Activated T-cell treated with anti-CD3 and anti-CD28 coated beads, Interleukin-2, amount 50 U/mL, for 1 hour (primary cell): ENCODE measurements at regions not wholly inside any gene's neighbourhood (a gene's known extent, or its start where the extent isn't known, plus 50 kb on each side); places are given as distances from the start of the nearest gene placed in this dataset.

ENCODE experiments used
- DNase-seq: peaks from one replicate; pipeline ENCODE4 v3.0.0-alpha.2; 2020

DNA sequence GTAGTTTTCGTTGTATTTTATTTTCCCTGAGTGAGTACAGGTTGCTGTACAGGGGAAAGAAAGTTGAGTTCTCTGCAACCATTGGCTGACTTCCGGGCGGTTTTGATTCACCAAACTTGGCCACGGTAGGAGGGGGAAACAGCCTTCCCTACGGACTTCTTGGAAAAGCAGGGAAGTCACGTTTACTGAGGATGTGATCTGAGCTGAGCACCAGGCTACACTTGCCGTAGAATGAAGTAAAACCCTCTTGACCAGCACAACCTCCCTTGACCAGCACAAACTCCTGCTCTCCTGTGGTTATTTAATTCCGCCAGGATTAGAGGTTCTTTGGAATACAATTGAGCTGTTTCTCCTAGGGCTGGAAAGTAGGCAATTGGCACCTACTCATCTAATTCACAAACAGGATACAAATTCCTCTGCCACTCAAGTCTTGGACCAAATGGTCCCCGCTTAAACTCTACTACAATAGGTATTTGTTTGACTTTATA is 242.0 kb upstream of the RBFOX1 start:
- DNase-seq = no peak

DNA sequence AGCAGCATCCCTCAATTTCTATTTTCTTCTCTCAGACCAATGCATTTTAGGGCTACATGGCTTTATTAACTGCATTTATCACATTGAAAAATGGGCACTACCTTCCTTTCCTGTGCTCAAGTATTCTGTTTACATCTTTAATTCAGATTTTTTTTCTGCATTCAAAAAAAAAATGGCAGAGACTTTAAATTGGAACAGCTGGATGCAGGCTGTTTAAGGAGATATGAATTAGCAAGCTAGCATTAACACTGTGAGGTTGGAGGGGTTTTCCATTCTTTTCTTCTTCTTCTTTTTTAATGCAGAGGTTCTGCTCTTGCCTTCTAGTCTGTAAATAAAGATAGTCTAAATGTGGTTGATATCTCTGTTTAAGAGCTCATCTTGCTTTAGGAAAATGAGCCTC is 242.9 kb upstream of the RBFOX1 start:
- DNase-seq = no peak

DNA sequence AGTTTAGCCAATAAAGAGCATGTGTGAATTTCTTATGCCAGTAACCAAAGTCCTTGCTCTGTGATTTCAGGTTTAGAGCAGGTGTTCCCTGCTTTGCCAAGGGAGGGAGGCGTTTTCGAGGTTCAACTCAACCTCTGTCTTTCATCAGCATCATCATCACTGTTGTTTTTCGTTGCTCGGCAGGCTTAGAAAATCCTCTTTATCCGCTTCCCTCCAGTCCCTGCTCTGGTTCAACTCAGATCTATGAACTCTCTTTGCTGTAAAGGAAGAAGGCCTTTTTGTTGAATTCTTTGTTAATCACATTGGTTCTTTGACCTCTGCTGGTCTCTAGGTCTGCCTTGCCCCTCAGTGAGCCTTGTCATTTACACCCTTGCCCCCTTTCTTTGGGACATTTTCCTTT is 243.9 kb upstream of the RBFOX1 start:
- no peak for DNase-seq

DNA sequence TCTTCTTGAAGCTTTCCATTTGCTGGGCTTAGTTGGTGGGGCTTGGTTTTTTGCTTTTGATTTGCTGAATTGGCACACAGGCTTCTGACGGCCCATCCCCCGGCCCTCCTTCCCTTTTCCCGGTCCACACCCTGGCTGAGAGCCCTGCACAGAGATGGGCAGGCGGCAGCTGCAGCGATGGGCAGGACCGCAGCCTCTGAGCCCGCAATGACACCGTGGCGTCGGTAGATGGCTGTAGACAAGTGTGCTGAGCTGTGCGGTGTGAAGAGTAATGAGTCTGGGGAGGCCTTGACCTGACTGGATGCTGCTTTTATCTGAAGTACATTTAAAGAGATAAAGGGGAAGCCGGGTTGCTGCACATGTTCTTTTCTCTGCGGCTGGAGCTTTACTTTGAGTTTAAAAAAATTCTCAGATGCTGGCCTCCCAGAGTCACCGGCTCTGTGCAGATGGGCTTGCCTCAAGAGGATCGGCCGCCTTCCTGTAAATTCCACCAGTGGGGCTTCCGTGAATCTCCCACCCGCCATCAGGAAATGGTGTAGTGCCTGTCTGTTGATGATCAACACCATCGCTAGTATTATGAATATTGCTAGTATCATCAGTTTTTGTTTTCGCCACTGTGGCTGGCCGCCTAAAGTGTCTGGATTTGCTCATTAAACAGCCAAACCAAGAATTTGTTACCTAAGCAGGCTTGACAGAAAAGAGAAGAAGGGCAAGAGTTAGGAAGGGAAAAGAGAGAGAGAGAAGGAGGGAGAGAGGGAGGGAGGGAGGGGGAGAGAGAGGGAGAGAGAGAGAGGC is 245.6 kb upstream of the RBFOX1 start:
- DNase-seq = no peak

DNA sequence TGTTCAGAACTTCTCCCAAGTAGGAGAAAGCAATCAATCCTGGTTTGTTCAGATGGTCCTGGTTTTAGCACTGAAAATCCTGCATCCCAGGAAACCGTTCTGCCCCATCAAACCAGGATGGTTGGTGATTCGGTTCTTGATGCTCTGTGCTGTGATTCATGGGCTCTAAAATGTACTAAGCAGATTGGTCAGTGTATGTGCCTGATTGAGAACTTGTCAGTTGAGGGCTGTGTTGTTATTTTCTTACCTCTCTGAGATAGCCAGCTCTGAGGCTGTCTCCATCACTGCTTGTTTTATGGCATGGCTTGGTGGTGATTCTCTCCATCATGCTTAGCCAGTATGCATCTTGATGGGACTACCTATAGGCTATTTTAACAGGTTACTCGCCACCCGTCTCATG is 246.9 kb upstream of the RBFOX1 start:
- DNase-seq = no peak

DNA sequence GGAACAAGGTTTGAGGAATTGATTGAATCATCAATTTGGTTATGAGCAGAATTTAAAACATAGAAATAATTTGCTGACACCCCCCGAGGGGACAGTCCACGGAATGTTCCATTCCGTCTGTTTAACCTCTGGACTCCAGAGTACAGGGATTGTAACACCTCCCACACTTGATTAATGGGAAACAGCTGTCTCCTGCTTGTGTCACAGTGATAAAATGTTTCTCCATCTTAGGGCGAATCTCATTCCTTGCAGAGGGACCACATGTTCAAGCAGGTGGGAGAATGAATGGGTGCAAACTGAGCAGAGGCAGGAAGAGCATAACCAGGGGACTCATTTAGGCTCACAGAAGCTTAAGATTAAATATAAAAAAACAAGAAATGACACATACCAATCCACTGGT is 249.5 kb upstream of the RBFOX1 start:
- DNase-seq = no peak

DNA sequence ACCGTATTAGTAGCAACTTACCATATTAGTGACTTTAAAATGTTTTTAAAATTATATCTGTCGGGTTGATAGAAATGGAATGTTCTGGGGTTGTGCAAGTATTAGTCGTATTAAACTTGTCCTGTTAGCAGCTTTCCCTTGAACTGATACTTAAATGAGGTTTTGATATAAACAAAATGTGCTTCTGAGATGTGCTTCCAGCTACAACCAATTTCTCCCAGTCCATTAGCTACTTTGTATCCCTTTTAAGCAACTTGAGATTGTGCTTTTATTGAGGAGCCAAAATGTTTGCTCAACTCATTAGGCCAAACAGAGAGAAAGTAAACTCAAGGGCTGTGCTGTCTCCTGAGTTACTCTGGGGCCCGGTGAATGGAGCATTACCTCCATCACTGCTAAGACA is 255.0 kb upstream of the RBFOX1 start:
- no peak for DNase-seq

DNA sequence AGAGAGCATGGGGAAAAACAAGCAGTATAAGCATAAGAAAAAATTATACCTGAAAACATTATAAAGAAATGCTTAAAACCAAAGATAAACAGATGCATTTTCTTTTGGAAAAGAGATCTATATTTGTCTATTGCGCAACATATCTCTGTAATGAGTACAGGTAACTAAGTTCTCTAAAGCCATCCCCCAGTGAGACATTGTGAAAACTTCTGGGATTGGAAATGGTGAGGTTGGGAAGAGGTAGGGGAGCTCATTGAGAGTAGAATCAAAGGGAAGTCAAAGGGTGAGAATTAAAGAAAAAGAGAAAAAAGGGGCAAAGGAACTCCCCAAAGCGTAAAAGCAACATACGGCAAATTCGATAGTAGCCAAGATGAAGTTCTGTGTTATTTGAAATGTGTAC is 257.9 kb upstream of the RBFOX1 start:
- no peak for DNase-seq

DNA sequence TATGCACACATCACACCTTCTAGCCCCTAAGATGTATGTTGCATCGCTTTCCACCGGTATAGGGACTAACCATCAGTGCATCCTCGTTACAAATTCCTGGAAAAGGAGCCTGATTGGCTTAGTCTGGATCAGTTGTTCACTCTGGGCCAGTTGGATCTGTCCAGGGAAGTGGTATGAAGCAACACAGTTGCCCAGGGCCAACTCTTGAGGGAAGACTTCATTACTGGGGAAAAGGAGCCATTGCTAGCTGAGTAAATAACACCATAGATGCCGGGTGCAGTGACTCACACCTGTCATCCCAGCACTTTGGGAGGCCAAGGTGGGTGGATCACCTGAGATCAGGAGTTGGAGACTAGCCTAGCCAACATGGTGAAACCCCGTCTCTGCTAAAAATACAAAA is 275.2 kb upstream of the RBFOX1 start:
- no peak for DNase-seq

DNA sequence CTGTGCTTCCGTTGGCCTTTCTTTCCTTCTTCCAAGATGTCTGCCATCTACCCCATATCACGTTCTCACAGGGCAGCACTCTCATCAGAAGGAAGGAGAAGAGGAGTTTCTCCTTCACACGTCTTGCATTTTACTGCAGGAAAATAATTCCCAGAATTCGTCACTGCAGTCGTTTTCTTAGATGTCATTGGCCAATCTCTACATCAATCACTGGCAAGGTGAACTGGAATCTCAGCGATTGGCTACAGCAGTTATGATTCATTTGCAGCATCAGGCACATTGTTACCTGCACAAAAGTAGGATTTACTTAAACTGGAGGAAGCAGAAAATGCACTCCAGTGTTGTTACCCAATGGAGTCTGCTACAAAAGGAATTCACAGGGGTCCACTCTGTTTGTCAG is 277.2 kb upstream of the RBFOX1 start:
- no peak for DNase-seq

DNA sequence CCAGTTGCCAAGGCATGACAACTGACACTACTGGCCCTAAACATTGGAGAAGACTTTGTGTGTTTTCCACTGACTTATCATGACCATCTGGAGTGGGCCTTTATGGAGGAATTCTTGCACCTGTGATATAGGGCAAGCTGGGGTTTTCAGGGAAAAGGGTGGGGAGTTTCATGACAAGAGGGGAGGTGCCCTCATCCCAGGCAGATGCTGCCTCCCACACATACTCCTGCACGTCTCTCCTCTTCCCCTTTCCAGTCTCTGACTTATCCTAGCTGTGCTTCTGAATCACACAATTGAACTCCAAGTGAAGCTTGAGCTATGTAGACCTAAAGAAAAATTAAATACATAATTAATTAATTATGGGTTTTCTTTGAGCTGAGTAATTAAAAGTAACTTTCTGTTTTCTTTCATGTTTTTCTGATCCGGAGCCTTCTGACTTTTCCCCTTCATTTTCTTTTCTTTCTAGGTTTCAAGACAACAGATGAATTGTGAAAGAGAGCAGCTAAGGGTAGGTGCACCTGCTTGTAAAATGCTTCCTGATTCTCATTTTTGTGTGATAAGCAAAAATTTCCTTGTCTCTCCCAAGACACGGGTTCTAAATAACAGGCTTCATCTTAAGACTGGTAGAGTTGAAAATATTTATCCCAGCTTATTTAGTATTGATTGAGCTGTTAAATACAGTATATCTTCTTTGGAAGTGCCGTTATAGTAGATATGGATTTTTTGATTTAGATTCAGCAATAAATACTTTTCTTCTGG is 280.9 kb upstream of the RBFOX1 start:
- DNase-seq = no peak

DNA sequence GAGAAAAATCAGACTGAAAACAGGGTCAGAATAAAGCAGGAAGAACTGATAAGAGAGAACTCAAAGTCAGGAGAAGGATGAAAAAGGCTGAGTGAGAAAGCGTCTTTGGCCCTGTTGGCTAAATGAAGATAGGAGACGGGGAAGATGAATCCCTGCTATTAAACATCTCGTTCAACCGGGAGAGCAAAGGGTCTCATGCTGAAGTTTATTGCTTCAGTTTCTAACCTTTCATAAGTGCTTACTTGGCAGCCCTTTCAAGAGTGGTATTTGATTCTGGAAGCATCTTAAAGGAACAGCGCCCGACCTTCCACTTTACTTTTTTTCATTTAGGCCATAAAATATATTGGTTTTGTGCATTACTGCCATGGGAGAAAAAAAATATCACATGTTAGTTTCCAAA is 288.3 kb upstream of the RBFOX1 start:
- DNase-seq = no peak

DNA sequence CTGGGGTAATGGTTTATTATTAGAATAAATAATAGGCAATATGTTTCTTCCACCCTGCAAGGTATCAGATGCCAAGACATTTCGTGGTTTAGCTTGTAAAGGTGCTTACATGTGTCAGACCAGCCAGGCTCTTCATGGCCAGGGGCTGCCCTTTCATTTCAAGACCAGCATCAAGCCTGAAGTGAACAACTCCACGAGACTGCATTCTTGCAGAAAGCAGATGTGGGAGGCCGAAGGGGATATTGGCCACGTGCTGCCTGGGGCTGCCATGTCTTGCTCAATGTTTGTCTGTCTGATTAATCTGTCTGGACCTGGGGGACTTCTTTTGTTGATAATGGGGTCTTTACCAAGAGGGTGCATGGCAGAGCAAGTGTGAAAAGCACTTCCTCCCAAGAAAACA is 294.2 kb upstream of the RBFOX1 start:
- DNase-seq = no peak

DNA sequence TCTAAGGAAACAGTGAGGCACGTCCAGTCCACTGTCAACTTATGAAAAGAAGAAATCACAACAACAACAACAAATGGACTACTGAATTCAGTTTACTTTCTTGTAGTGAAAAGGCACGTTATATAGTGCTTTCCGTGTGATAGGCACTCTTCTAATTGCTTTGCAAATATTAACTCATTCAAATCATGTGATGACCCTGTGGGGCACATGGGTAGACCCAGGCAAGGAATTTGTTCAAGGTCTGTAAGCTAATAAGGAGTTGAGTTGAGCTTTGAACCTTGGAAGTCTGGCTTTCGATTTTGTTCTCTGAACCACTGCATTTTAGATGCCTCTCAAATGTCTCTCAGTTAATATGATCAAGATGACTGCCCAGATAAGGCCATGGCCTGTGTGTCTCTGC is 295.1 kb upstream of the RBFOX1 start:
- DNase-seq = no peak

DNA sequence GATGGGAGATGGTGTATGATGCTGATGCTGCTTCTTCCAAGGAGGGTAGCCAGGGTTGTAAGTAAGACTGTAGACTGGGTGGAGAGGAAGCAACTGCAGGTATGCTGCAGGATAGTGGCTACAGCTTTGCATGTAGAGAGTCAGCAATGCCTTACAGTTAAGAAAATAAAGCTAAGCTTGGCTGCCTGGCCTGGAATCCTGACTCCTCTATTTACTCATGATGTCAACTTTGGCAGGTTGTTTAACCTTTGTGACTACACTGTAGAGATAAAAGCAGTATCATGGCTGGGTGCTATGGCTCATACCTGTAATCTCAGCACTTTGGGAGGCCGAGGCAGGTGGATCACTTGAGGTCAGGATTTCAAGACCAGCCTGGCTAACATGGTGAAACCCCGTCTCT is 301.6 kb upstream of the RBFOX1 start:
- DNase-seq = no peak

DNA sequence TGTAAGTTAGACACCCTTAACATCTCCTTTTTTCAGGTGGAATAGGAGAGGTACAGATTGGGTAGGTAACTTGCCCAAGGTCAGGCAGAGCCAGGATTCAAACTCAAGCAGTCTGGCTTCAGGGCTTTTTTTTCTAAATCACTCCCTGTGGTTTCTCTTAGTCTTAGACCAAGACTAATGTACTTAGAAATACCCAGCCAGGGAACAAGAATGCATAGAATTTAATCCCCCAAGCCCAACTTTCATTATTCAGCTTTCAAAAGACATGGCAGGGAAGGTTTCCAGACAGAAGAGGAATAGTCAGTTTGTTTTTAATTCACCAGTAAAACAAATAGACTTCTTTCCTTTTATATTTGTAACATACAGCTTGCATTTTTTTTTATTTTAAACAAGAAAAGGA is 305.2 kb upstream of the RBFOX1 start:
- no peak for DNase-seq

DNA sequence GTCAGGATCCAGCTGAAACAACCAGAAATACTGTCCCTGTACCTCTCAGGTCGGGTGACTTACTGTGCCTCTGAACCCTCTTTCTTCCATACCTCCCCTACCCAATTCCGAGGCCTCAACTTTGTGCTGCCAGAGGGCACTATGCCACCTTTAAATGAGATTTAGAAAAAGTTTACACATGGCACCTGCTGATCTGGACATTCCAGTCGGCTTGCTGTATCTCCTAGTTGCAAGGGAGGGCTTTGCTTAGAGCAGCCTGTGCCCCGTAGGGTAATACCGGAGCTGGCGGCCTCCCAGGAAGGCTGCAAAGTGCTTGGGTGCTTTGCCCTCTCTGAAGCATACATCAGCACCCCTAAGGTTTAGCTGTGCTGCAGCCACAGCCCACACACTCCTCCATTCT is 306.0 kb upstream of the RBFOX1 start:
- DNase-seq = no peak

DNA sequence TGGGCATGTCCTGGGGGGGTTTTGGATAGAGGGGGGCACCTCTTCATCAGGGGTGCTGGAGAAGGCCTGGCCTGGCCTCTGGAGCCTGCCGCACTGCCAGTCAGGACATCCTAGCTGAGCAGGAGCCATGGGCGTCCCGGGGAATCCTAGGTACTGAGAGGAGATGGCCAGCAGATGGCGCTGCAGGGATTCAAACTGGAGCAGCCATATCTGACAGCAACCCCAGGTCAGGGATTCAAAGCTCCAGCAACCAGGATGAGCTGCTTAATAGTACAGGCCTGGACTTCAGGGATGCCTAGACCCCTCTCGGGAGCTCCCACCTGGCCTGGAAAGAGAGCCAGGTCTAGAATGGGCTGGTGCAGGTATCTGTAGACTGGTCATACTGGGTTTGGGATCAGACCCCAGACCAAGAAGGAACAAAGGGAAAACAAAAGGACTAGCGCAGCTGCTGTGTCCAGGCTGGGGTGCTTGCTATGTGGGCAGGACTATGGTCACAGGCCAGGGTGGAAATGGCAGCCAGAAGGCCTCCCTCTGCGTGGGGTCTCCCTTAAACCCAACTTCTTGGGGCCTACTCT is 306.9 kb upstream of the RBFOX1 start:
- DNase-seq = no peak

DNA sequence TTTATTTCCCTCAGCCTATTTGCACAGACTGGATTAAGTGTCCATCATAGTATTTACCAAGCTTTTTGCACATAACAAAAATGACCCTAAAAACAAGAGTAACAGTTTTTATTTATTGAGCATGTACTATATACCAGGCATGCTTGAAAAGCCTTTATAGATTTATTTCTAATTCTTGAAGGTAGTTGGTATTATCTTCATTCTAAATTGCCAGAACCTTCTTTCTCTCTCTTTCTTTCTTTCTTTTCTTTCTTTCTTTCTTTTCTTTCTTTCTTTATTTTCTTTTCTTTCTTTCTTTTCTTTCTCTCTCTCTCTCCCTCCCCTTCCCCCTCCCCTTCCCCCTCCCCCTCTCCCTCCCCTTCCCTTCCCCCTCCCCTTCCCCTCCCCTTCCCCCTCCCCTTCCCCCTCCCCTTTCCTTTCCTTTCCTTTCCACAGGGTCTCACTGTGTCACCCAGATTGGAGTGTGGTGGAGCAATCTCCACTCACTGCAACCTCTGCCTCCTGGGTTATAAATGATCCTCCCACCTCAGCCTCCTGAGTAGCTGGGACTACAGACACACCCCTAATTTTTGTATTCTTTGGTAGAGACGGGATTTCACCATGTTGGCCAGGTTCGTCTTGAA is 310.9 kb upstream of the RBFOX1 start:
- DNase-seq = no peak

DNA sequence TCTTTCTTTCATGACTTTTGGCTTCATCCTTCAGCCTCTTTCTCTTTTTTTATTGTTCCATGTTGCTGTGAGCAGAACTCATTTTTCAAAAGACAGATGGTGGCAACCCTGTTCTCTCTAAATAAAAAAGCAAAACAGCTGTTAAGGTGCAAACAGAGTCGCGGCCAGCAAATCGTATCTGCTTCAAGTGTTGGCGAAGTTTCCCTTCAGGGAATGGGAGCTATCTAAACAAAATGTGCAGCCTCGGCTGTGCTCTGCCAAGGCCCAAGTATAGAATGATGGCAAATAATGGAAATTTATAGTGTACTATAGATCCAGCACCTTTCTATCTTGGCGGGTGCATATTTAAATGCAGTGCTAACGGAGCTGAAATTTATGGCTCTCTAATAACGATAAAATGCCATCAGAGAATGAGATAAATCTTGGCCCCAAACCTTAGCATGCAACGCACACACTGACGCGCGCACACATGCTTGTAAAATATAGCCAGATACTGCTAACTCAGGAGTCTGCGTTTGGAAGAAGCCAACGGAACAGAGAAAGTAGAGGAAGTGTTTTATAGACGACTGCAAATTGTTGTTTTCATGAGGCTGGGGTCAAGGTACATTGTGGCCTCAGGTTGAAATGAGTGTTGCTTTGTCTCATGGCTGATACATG is 315.5 kb upstream of the RBFOX1 start:
- DNase-seq = no peak

DNA sequence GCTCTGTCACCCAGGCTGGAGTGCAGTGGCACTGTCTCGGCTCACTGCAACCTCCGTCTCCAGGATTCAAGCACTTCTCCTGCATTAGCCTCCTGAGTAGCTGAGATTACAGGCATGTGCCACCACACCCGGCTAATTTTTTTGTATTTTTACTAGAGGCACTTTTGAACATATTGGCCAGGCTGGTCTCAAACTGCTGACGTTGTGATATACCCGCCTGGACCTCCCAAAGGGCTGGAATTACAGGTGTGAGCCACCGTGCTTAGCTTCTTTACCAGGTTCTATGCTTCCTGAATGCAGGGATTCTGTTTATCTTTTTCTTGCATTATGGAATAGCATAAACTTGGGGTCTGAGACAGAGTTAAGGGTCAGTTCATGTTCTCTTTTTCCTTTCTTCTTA is 317.9 kb upstream of the RBFOX1 start:
- DNase-seq = no peak

DNA sequence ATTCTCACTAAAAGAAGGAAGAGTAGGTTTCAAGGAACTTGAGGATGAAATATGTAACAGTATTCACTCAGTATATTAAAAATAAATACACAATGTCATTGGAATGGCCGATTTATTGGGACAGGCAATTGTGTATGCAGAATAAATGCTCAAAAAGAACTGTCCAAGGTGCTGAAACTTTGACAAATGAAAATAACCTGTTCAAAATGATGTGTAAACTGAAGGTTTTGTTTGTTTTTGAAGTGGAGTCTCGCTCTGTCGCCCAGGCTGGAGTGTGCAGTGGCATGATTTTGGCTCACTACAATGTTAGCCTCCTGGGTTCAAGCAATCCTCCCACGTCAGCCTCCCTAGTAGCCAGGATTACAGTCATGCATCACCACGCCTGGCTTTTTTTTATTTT is 318.7 kb upstream of the RBFOX1 start:
- DNase-seq = no peak

DNA sequence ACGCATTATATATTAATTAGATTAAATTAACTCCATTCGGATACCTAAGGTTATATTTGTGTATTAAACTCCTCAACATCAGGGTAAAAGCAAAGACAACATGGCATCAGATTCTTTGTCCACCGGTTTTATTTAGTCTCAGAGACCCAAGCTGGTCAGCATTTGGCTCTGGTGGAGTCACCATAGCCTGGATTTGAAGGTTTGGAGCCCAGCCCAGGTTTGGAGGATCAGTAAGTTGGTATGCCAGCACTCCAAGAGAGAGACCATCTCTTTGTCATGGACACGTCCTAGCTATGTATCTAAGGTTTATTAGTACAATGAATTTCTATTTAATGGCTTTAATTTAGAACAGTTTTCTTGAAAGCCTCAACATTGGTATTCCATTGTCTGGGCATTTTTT is 328.4 kb upstream of the RBFOX1 start:
- no peak for DNase-seq
